Endodermal cell (in vitro differentiated cells): ENCODE measurements at regions not wholly inside any gene's neighbourhood (a gene's known extent, or its start where the extent isn't known, plus 50 kb on each side); places are given as distances from the start of the nearest gene placed in this dataset.

Experiments used
- DNase-seq: peaks from one replicate; pipeline ENCODE4 v3.0.0-alpha.2; 2017
- H3K27ac ChIP-seq: 2 replicates; pipeline ENCODE4 v1.5.1; 2013; ENCODE audit warnings: mild to moderate bottlenecking, low read depth, low read length, moderate library complexity
- H3K27me3 ChIP-seq: 2 replicates; pipeline ENCODE4 v1.6.1; 2013; ENCODE audit warnings: mild to moderate bottlenecking, low read length, moderate library complexity; ENCODE audit not compliant: insufficient read depth, control insufficient read depth, poor library complexity, severe bottlenecking
- H3K36me3 ChIP-seq: 2 replicates; pipeline ENCODE4 v1.7.0; 2013; ENCODE audit warnings: mild to moderate bottlenecking, low read length, moderate library complexity; ENCODE audit not compliant: control insufficient read depth, insufficient read depth
- H3K4me1 ChIP-seq: one replicate; pipeline ENCODE4 v1.7.0; 2013; ENCODE audit warnings: low read length; ENCODE audit not compliant: control insufficient read depth, insufficient read depth
- H3K4me3 ChIP-seq: 2 replicates; pipeline ENCODE4 v1.5.1; 2013; ENCODE audit warnings: mild to moderate bottlenecking, low read length, moderate library complexity
- H3K9ac ChIP-seq: 2 replicates; pipeline ENCODE4 v1.6.1; 2013; ENCODE audit warnings: mild to moderate bottlenecking, low read length, moderate library complexity; ENCODE audit not compliant: poor library complexity, severe bottlenecking; ENCODE audit errors: extremely low read depth
- H3K9me3 ChIP-seq: 2 replicates; pipeline ENCODE4 v1.6.1; 2013; ENCODE audit warnings: mild to moderate bottlenecking, low read length, moderate library complexity; ENCODE audit not compliant: control insufficient read depth
- H3K27ac Mint-ChIP-seq: 2 replicates; pipeline ENCODE4 v1.8.0; 2020; ENCODE audit warnings: mixed read lengths
- H3K27me3 Mint-ChIP-seq: 2 replicates; pipeline ENCODE4 v1.8.0; 2021; ENCODE audit warnings: mild to moderate bottlenecking, mixed read lengths; ENCODE audit not compliant: insufficient read depth
- H3K36me3 Mint-ChIP-seq: 2 replicates; pipeline ENCODE4 v1.8.0; 2020; ENCODE audit warnings: low read depth, mixed read lengths
- H3K4me1 Mint-ChIP-seq: 2 replicates; pipeline ENCODE4 v1.8.0; 2020; ENCODE audit warnings: mixed read lengths
- H3K4me3 Mint-ChIP-seq: 2 replicates; pipeline ENCODE4 v1.8.0; 2020; ENCODE audit warnings: mild to moderate bottlenecking, moderate library complexity, mixed read lengths
- H3K9me3 Mint-ChIP-seq: 2 replicates; pipeline ENCODE4 v1.8.0; 2020; ENCODE audit warnings: mild to moderate bottlenecking, mixed read lengths
- WGBS, 2 experiments: methylation state at CpG; one replicate each; pipeline versions ENCODE4 v1.1.5 to v1.1.7; 2013; ENCODE audit warnings: missing lambda C conversion rate in 2 of 2, mixed read lengths in 1 of 2; ENCODE audit not compliant: insufficient coverage in 1 of 2, insufficient read length in 1 of 2; 5-methylcytosine and 5-hydroxymethylcytosine counted together
- TF ChIP-seq, protein P1 (sequence below): fragments of 200-600 bp; sonication (generic); conservative IDR thresholded peaks from 2 replicates; pipeline ENCODE4 v1.5.0; 2021; ENCODE audit warnings: antibody characterized with exemption, mild to moderate bottlenecking

GRCh38 chr4:35063031-35063570, 1181.2 kb downstream of the ARAP2 start:
- Histone ChIP-seq H3K4me1 (no peaks in the 10 kb centered on the region), H3K27me3 (no peaks in the 10 kb centered on the region), H3K9me3 (no peaks in the 10 kb centered on the region), H3K9ac (no peak overlapping the region), H3K27ac (no peak overlapping the region), H3K36me3 (no peaks in the 10 kb centered on the region), H3K4me3 (no peak overlapping the region)
- TF ChIP-seq, protein P1, sequence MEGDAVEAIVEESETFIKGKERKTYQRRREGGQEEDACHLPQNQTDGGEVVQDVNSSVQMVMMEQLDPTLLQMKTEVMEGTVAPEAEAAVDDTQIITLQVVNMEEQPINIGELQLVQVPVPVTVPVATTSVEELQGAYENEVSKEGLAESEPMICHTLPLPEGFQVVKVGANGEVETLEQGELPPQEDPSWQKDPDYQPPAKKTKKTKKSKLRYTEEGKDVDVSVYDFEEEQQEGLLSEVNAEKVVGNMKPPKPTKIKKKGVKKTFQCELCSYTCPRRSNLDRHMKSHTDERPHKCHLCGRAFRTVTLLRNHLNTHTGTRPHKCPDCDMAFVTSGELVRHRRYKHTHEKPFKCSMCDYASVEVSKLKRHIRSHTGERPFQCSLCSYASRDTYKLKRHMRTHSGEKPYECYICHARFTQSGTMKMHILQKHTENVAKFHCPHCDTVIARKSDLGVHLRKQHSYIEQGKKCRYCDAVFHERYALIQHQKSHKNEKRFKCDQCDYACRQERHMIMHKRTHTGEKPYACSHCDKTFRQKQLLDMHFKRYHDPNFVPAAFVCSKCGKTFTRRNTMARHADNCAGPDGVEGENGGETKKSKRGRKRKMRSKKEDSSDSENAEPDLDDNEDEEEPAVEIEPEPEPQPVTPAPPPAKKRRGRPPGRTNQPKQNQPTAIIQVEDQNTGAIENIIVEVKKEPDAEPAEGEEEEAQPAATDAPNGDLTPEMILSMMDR, result no peak
- no peaks in the 10 kb centered on the region for H3K36me3 Mint-ChIP-seq
- H3K27ac Mint-ChIP-seq, result no peak overlapping the region
- H3K27me3 Mint-ChIP-seq, result no peaks in the 10 kb centered on the region
- H3K4me1 Mint-ChIP-seq, result no peaks in the 10 kb centered on the region
- 86% methylated on average over 1 of the region's 1 CpG; no CpG with 5 or more reads in 1 of the 2 experiments for WGBS, 2 experiments
- DNase-seq, result no peak
- peaks cover 2% of the 10 kb centered on the region for H3K9me3 Mint-ChIP-seq
- H3K4me3 Mint-ChIP-seq, result no peak overlapping the region

GRCh38 chr4:35066406-35066805, 1177.9 kb downstream of the ARAP2 start:
- Mint-ChIP-seq H3K4me3 (no peak overlapping the region), H3K4me1 (no peaks in the 10 kb centered on the region), H3K36me3 (no peaks in the 10 kb centered on the region), H3K27ac (no peak overlapping the region), H3K27me3 (no peaks in the 10 kb centered on the region), H3K9me3 (no peaks in the 10 kb centered on the region)
- Histone ChIP-seq H3K27me3 (no peaks in the 10 kb centered on the region), H3K9ac (no peak overlapping the region), H3K9me3 (no peaks in the 10 kb centered on the region), H3K4me3 (no peak overlapping the region), H3K4me1 (no peaks in the 10 kb centered on the region), H3K36me3 (no peaks in the 10 kb centered on the region), H3K27ac (no peak overlapping the region)
- DNase-seq, result no peak
- 86 to 100% methylated on average over 1 to 4 of the region's 4 CpGs for WGBS, 2 experiments
- TF ChIP-seq, protein P1, result no peak

- no peak for DNase-seq
- no peaks in the 10 kb centered on the region for H3K36me3 Mint-ChIP-seq
- no peak overlapping the region for H3K27ac ChIP-seq
- H3K4me3 Mint-ChIP-seq, result no peak overlapping the region
- no peaks in the 10 kb centered on the region for H3K4me1 Mint-ChIP-seq
- H3K4me3 ChIP-seq, result no peak overlapping the region
- H3K27ac Mint-ChIP-seq, result no peak overlapping the region
- H3K9me3 ChIP-seq, result no peaks in the 10 kb centered on the region
- no CpG with 5 or more reads among the region's 1 CpG for WGBS, 2 experiments
- TF ChIP-seq, protein P1, result no peak
- H3K27me3 Mint-ChIP-seq, result no peaks in the 10 kb centered on the region
- no peaks in the 10 kb centered on the region for H3K36me3 ChIP-seq
- no peaks in the 10 kb centered on the region for H3K4me1 ChIP-seq
- H3K27me3 ChIP-seq, result no peaks in the 10 kb centered on the region
- no peak overlapping the region for H3K9ac ChIP-seq
- H3K9me3 Mint-ChIP-seq, result no peaks in the 10 kb centered on the region
These were observed 1163.5 kb downstream of the ARAP2 start for GRCh38 chr4:35080799-35081198.
